ENCODE measurements at regions not wholly inside any gene's neighbourhood (a gene's known extent, or its start where the extent isn't known, plus 50 kb on each side); places are given as distances from the start of the nearest gene placed in this dataset.

DNA sequence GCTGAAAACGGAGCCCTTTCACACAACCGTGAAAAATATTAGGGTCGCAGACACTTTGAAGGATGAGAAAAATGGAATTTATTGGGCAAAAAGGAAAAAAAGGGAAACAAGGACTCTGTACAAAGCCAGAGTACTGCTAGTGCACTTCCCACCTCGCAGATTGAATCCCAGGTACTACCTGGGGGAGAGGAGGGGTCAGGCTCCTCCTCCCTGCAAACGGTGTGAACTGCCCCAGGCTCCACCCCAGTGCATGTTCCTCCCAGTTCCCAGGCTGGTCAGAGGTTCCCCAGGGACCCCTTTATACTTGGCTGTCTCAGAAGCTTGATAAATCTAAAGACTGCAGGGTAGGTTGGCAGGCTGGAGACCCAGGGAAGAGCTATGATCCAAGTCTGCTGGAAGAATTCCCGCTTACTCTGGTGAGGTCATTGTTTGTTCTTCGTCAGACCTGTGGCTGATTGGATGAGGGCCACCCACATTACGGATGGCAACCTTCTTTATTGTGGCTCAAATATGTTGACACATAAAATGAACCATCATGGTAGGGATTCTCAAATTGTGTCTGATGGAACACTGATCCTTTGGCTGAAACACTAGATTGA is 290.4 kb upstream of the POU3F3 start:
- DNase-seq: no peak

DNA sequence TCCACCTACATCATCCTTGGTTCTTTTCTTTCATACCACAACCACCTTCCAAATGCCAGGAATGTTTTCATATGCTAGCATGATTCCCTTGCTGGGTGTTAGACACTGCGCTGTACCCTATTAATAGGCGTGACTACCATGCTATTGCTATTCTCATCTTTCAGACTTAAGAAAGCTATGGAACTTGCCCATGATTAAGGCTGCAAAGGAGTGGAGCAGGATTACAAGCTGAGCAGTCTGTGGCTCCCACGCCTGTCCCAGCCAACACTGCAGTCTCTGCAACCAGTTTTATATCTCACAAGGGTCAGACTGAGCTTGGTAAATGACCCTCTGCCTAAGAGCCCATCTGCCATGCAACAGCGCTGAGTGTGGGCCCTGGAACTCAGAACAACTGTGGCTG is 285.7 kb upstream of the POU3F3 start:
- no peak for DNase-seq

DNA sequence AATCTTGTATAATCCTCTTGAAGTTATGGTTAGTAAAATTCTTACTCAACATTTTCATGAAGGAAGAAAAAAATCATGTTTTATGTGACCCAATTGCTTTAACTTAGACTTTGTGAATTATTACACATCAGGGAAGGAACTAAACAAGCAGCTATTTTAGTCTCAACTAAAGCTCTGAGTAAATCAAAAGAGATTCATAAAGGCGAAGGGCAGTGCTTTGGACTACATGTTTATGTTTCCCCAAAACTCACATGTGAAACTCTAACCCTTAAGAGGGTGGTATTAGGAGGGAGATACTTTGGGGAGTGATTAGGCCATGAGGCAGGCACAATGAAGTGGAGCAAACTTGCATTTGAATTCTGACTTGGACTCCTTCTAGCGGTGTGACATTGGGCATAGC is 283.7 kb upstream of the POU3F3 start:
- DNase-seq: no peak

DNA sequence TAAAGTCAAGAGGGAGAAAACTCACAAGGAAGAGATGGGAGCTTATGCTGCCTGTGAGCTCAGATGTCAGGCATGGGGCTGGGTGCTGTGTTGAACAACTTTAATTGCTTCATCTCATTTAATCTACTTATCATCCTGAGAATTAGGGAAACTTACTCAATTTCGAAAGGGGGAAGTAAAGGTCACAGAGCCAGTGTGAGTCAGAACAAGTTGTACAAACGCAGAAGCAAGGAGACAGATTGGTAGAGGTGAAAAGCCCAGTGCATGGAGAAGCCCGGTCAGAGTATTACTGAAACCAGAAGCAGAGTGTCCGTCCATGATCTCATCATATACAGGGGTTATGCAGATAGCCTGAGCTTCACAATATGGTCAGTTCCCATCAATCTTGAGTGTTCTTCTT is 281.1 kb upstream of the POU3F3 start:
- DNase-seq: no peak

DNA sequence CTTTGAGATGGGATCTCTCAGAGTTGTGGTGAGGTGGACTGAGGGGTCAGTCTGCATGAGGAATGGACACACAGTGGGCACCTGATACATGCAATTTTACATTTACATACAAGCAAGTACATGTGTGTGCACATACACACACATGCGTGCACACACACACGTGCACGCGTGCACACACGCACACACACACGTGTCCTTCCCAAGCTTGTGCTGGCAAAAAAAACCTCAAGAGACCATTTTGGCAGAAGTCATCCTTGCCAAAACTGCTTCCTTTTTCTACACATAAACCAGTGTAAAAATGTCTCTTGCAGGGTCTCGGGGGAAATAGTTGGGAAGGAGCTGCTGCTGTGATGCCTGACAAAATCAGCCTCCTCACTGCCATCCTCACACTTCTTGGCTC is 279.5 kb upstream of the POU3F3 start:
- DNase-seq: no peak

DNA sequence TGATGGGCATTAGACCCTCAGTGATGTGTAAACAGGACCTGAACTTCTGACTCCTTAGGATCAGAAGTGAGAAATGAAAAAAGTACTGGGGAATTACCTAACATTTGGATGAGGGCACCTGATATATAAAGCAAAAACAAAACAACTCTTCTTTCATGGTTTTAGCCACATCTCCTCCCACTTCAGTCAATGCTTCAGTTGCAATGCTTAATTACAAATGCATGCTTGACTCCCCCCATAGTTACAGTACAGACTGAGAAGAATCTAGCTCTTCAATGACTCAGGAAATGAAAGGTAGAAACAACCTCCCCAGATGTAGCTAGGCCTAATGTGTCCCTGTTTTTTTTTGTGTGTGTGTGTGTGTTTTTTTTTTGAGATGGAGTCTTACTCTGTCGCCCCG is 276.8 kb upstream of the POU3F3 start:
- no peak for DNase-seq

DNA sequence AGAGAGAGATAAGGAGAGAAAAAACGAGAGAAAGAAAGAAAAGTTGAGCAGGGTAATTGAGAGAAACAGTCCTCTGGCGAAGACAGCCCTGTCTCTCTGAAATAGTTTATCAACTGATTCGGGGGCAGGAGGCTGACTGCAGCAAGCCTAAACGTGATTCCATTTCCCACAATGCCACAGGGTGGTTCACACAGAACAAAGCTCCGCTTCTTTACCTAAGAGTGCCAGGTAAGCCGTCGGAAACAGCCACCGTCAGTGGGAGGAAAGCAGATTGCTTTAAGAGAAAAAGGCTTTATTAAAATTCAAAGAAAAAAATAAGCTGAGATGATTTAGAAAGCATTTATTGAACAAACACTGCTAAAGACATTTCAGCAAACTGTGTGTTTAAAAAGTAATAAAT is 271.4 kb upstream of the POU3F3 start:
- DNase-seq: no peak

DNA sequence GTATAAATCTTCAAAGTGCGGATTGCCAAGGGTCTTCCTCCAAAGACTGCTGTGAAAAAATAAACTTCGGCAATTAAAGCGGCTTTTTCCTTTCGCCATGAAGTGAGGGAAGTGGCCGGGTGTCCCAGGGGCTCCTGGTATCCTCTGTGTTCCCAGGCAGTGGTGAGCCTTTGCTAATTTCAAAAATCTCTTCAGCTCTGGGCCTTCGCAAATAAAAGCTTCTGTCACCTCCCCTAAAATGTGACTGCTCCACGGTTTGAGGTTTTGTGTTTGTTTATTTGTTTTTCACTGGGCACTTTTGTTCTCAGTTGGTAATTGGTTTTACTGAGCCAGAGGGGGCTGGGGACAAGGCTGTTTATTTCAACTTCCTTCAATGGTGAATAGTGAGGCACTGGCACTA is 270.1 kb upstream of the POU3F3 start:
- no peak for DNase-seq

DNA sequence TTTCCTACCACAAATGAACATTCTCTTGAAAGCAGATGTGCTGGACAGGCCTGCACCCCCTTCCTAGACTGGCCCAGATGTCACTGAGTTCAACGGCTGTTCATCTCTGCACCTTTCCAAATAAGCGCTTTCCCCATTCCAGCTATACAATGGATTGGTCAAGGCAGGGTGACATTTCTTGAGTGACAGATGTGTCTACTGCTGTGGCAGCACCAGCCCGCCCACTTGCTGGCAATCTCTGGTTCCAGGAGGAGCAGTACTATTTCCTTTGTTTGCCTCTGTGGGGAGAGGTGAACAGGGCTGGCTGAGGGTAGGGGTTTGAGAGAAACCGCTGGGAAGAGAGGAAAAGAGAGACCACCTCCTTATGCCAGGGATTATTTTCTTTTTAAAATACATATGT is 269.5 kb upstream of the POU3F3 start:
- no peak for DNase-seq

DNA sequence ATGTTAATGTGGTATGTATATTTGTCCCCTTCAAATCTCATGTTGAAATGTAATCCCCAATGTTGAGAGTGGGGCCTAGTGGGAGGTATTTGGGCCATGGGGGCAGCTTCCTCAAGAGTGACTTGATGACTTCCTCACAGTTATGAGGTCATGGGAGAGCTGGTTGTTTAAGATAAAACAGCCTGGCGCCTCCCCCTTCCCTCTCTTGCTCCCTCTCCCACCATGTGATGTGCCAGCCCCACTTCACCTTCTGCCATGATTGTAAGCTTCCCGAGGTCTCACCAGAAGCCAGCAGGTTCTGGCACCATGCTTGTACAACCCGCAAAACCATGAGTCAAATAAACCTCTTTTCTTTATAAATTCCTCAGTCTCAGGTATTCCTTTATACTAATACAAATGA is 258.3 kb upstream of the POU3F3 start:
- DNase-seq: no peak

DNA sequence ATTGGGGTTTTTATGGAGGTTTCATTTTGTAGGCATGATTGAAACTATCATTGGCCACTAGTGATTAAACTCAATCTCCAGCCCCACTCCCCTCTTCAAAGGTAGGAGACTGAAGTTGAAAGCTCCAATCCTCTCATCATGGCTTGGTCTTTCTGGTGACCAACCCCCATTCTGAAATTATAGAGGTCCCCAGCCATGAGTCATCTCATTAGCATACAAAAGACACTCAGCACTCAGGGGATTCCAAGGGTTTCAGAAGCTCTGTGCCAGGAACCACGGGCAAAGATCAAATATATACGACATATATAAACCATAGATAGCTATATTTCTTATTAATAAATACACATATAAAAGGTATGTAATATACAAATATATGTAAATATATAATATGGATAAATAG is 256.0 kb upstream of the POU3F3 start:
- no peak for DNase-seq

DNA sequence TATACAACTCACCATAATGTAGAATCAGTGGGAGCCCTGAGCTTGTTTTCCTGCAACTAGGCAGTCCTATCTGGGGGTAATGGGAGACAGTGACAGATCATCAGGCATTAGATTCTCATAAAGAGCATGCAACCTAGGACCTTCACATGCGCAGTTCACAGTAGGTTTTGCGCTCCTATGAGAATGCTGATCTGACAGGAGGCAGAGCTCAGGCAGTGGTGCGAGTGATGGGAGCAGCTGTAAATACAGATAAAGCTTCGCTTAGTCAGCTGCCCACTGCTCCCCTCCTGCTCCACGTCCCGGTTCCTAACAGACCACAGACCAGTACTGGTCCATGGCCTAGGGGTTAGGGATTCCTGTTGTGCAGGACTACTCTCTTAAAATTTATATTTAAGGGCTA is 255.3 kb upstream of the POU3F3 start:
- DNase-seq: no peak

DNA sequence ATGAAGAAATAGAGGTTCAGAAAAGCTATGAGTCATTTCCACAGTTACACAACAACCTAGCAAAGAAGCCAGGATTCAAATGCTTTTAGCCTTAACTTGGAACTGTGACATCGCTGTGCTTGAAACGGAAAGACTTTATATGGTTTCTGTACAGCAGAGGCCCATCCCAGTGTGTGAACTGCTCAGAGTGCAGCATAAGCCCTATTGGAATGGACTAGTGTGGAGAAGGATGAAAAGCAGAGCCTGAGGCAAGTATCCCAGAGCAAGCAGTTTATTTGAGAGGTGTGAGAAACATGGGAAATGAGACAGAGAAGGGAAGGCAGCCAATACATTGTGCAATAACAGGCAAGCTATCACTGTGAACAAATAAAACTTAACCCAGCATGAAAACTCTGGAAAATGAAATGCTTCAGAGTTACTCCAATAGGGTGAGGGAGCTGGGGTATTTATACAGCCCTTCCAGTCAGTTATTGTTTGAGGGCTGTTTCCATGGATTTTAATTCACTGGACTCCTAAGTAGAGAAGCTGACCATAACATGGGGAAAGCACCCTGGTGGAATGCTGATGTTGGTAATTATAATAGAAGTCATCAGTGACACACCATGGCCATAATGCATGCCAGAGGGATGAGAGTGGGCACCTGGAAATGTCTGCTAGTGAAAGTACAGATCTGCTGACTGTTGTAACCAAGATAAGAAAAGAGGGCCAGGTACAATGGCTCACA is 254.0 kb upstream of the POU3F3 start:
- no peak for DNase-seq

DNA sequence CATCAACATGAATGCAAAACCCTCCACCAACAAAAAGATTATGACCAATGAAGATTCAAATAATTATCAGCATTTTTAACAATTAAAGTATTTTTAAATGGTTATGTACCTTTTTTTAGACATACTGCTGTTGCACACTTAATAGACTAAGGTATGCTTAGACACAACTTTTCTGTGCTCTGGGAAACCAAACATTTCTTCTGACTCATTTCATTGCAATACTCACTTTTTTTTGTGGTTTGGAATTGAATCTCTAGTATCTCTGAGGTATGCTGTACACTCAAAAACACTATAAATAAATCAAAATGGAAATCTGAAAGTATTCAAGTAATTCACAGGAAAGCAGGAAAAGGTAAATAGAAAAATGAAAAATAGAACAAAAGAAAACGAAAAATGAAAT is 247.9 kb upstream of the POU3F3 start:
- no peak for DNase-seq

DNA sequence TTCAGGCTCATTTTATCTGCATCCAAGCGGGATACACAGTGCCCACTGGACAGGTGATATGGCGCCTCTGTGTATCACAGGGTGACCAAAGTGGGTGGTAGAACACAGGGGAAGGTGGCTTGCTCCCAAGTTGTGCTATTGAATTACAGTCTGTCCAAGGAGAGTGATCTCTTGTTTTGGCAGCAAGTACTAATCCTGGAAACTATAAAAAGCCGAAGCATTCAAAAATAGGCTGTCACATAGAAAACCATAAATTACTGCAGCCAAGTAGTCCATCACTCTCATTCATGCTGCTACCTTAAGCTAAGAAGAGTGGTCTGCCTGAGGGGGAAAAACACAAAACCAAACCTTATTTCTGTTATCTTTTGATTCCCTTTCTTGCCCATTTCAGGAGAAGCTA is 237.1 kb upstream of the POU3F3 start:
- no peak for DNase-seq

DNA sequence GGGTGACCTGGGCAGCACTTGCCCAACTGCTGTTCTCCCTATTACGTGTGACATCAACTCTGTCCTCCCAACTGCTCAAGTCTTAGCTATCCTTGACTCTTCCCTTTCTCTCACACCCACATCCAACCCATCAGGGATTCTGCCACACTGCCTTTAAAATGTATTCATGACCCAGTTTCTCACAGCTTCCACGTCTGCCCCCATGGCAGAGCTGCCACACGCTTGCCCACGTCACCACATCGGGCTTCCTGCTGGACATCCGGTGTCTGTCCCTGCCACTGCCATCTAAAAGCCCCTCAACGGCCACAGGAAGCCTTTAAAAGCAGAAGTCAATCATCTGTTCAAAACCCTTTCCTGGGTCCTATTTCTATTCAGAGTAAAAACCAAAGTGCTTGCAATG is 233.1 kb upstream of the POU3F3 start:
- DNase-seq: no peak

DNA sequence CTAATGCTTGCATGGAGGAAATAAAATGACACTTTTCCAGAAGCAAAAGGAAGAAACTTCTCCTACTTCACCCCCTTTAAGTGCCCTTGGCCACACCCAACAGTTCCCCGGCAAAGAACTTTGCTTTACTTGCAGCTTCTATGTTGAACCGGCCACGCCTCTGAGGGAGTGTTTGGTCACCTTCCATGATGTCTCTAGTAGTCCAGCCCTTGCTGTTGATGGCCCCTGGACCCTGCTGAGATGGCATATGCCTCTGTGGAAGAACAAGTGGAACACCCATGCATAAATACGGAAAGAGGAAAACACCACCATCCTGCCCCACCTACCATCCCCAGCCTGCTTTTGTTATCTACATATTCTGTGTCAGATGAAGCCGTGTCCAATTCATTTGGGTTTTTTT is 218.3 kb upstream of the POU3F3 start:
- no peak for DNase-seq

DNA sequence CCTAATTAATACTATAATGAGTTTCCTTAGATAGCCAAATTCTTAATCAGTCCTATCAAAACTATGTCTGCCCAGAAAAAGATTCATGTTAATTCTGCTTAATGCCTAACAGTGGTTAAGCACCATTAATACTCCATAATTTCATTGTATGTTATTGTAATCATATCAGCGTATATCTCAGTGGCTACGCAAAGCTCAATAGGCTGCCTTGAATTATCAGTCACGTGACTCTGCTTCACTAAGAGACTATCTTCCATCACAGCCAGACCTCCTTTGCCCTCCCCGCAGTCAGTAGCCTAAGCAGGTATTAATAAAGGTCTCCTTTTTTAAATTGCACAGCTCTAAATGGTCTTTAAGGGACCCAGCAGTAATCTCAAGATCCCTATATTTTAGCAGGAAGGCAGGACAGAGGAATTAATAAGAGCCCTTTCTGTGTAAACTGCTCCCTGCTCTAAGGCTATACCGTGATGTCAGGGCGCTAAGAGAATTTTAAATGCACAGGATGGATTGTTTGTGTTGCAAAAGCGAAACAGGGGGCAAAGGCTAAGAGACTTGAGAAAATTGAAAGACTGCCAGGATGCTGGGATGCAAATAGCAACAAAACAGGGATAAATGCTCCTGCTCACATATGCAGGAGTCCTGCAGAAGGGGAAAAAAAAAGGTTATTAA is 215.6 kb upstream of the POU3F3 start:
- DNase-seq: no peak

DNA sequence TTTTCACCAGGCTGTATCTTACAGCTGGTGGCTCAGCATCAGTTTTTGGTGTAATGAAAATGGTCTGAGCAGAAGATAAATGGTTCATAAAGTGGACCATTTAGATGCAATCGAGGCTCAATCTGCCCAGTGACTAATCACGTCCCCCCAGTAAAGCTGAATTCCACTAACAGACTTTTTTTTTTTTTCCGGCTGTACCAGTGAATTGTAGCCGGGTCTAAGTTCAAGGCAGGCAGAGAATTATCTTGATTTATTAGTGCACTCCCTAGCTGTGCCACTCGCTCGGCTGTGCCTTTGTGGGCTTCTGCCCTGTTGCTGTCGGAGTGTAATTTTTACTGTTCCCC is 215.1 kb upstream of the POU3F3 start:
- no peak for DNase-seq

DNA sequence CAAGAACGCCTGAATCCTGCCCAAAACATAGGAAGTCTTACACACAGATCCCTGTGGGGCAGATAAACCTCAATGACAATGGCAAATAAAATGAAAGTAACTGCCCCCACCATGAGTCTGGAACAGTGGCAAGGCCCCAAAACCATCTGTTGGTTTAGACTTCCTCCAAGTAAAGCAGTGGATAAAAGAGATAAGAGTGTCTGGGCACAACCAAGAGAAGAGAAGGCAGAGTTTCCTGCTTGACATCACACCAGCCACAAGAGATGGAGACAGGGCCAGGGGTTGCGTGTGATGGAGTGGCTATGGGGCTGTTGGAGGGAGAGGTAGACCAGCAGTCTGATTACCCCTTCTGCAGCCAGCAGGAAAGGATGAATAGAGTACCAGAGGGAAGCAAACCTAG is 212.1 kb upstream of the POU3F3 start:
- no peak for DNase-seq

DNA sequence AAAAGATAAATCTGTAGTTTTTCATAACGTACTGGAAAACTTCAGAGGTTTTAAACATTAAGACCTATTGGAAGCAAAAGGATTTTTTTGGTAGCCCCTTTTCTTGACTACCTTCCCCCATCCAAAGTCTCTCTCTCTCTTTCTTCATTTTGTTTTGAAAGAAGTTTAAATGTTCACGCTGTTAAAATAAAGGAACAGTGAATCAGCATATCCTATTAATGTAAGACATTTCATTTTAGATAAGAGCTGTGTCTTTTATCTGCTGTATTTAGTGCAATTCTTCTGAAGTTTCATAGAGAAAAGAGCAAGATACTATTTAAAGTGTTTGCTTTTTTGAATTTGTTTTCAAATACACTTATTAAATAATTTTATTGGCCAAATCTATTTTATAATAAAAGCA is 205.5 kb upstream of the POU3F3 start:
- no peak for DNase-seq

DNA sequence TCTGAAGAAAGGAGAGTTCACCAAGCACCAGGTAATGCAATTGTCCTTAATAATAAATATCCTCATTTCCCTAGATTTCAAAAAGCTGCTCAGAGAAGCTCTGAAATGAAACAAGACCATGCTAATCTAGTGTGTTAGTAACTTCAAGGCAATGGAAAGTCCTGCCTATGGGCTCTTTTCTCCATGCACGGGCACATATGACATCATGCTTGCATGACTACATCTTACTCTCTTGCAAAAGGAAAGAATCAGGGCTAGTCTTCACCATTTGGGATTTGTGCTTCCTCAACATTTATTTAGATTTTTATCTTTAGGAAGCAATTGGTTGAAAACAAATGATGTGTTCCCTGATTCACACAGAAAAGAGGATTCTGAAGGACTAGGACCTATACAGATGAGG is 204.0 kb upstream of the POU3F3 start:
- DNase-seq: no peak

DNA sequence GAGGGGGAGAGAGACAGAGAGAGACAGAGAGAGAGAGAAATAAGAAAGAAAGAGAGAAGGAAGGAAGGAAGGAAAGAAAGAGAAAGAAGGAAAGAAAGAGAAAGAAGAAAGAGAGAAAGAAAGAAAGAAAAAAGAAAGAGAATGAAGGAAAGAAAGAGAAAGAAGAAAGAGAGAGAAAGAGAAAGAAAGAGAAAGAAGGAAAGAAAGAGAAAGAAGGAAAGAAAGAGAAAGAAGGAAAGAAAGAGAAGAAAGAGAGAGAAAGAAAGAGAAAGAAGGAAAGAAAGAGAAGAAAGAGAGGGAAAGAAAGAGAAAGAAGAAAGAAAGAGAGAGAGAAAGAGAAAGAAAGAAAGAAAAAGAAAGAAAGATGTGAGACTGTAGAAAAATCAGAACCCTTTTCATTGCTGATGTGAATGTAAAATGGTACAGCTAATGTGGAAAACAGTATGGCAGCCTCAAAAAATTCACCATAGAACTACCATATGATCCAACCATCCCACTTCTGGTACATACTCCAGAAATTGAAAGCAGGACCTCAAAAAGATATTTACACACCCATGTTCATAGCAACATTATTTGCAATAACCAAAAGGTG is 203.4 kb upstream of the POU3F3 start:
- DNase-seq: no peak

DNA sequence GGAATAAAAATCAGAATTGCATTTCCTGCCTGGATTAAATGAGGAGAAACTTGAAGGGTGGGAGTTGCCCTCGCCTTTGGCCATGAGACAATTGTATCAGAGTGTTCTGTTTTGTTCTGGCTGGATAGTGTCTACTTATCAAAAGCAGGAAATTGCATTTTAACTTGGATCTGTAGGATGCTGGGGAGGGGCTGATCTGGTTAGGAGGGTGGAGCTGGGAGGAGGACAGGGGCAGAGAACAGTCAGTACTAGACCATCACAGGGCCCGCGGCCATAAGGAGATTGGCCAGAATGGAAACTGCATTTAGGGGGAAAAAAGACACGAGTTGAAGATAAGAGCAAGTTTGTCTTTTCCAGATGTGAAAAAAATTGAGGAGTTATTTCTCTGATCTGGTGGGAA is 199.1 kb upstream of the POU3F3 start:
- DNase-seq: no peak

All from NCI-H526 treated with DMSO at 0.1 percent for 48 hours (cell line).